ENCODE measurements at regions not wholly inside any gene's neighbourhood (a gene's known extent, or its start where the extent isn't known, plus 50 kb on each side); places are given as distances from the start of the nearest gene placed in this dataset.

DNA sequence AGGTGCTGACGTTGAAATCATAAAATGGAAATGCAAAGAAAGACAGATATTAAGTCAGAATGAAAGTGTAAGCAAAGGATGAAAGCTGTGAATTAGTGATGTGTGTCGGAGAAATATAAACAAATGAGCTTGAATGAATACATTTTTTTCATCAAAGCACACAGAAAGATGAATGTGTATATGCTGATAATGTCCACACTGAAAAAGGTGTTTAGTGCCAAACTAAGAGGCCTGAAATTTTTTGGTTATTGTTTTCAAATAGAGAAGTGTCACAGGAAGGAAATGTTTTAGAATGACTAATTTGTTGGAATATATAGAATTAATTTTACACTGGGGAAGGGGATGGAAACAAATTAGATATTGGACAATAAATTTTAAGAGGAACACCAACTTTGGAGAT is 1217.6 kb downstream of the PCDH18 start:
- DNase-seq: no peak
- Histone ChIP-seq H3K4me1 (no peaks in the 10 kb centered on the region), H3K4me3 (no peak overlapping the region), H3K27me3 (no peaks in the 10 kb centered on the region), H3K9me3 (no peaks in the 10 kb centered on the region), H3K27ac (no peak overlapping the region), H3K36me3 (no peaks in the 10 kb centered on the region)
- intact Hi-C loops (cut with DNase I; ENCODE audit: low total_unique reads): no loop called here
- TF ChIP-seq, protein P1, sequence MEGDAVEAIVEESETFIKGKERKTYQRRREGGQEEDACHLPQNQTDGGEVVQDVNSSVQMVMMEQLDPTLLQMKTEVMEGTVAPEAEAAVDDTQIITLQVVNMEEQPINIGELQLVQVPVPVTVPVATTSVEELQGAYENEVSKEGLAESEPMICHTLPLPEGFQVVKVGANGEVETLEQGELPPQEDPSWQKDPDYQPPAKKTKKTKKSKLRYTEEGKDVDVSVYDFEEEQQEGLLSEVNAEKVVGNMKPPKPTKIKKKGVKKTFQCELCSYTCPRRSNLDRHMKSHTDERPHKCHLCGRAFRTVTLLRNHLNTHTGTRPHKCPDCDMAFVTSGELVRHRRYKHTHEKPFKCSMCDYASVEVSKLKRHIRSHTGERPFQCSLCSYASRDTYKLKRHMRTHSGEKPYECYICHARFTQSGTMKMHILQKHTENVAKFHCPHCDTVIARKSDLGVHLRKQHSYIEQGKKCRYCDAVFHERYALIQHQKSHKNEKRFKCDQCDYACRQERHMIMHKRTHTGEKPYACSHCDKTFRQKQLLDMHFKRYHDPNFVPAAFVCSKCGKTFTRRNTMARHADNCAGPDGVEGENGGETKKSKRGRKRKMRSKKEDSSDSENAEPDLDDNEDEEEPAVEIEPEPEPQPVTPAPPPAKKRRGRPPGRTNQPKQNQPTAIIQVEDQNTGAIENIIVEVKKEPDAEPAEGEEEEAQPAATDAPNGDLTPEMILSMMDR (IDR thresholded peaks at IDR 0.05): no peak
- TF ChIP-seq POLR2A (IDR thresholded peaks at IDR 0.05): no peak

DNA sequence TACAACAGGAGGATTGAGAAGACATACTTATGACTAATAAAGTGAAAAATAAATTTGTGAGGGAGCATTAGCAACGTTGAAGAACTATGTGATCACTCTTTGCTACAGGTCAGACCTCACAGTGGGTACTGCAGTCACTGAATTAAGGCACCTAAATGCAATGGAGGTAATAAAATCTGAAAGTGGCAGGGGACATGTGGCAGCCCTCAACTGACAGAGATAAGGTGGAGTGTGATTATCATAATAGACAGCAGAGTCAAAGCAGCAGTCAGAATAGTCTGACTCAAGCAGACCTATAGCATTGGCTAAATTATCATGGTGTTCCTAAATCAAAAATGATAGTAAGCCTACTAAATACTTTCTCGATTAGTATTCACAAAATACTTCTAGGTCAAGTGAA is 1220.5 kb downstream of the PCDH18 start:
- Histone ChIP-seq H3K27me3 (no peaks in the 10 kb centered on the region), H3K36me3 (no peaks in the 10 kb centered on the region), H3K4me3 (no peak overlapping the region), H3K27ac (no peak overlapping the region), H3K4me1 (no peaks in the 10 kb centered on the region), H3K9me3 (no peaks in the 10 kb centered on the region)
- no peak for DNase-seq
- intact Hi-C loops (cut with DNase I; ENCODE audit: low total_unique reads): no loop called here
- no peak for TF ChIP-seq POLR2A (IDR thresholded peaks at IDR 0.05)
- TF ChIP-seq, protein P1 (IDR thresholded peaks at IDR 0.05): no peak

DNA sequence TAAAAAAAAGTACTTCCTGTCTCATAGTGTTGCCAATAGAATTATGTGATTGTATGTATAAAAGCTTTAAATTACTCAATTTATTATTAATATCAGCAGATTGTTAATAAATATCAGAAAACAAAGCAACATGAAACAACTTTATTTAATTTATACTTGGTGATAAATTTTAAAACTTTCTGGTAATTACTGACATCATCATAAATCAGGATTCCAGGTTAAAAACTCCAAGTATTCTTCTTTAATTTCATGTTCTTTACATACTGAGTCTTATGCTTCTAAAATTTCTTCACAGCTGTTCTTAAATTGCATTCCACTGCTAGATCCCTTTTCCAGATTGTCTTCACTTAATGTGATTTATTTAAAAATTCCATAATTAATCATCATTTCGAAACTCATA is 1224.5 kb downstream of the PCDH18 start:
- H3K4me1 ChIP-seq: no peaks in the 10 kb centered on the region
- no peaks in the 10 kb centered on the region for H3K9me3 ChIP-seq
- H3K36me3 ChIP-seq: no peaks in the 10 kb centered on the region
- H3K27ac ChIP-seq: no peak overlapping the region
- no peak for DNase-seq
- no peaks in the 10 kb centered on the region for H3K27me3 ChIP-seq
- no peak overlapping the region for H3K4me3 ChIP-seq
- intact Hi-C loops (cut with DNase I; ENCODE audit: low total_unique reads): no loop called here
- TF ChIP-seq, protein P1 (IDR thresholded peaks at IDR 0.05): no peak
- no peak for TF ChIP-seq POLR2A (IDR thresholded peaks at IDR 0.05)

DNA sequence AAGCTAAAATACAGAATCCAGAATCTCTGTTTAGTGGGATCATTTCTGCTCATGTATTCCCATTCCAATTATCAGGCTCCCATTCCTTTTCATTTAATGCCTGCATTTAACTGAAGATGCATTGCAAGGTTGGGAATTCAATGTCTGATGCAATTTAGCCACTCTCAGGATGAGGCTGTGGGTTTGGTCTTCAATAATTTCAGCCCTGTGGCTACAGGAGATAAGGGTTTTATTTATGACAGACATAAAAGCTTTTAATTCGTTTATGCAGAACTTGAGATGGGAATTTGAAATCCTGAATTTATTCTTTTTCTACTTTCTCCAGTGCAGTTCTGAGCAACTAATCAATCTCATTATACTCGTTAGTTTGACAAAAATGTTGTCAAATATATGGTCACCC is 1225.9 kb downstream of the PCDH18 start:
- H3K9me3 ChIP-seq: no peaks in the 10 kb centered on the region
- no peak for DNase-seq
- no peaks in the 10 kb centered on the region for H3K27me3 ChIP-seq
- H3K4me1 ChIP-seq: no peaks in the 10 kb centered on the region
- no peak overlapping the region for H3K4me3 ChIP-seq
- intact Hi-C loops (cut with DNase I; ENCODE audit: low total_unique reads): no loop called here
- no peak overlapping the region for H3K27ac ChIP-seq
- H3K36me3 ChIP-seq: no peaks in the 10 kb centered on the region
- TF ChIP-seq POLR2A (IDR thresholded peaks at IDR 0.05): no peak
- TF ChIP-seq, protein P1 (IDR thresholded peaks at IDR 0.05): no peak

DNA sequence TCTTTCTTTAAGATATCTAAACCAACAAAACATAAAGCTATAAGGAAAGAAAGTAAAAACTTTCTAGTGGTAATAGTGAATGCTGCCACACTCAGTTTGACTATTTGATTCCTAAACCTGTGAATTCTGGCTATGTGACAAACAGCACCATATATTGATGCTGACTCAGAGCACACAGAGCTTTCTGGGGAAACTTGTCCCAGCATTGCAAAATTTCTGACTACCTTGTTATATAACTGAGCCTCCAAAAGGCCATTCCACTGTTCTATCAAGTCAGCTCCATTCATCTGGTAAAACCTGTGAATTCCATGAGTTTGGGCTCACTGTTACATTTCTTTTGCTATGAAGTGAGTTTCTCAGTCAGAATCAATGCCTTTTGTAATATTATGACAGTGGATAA is 1229.7 kb downstream of the PCDH18 start:
- no peaks in the 10 kb centered on the region for H3K27me3 ChIP-seq
- DNase-seq: no peak
- H3K4me3 ChIP-seq: no peak overlapping the region
- no peak for TF ChIP-seq POLR2A (IDR thresholded peaks at IDR 0.05)
- TF ChIP-seq, protein P1 (IDR thresholded peaks at IDR 0.05): no peak
- intact Hi-C loops (cut with DNase I; ENCODE audit: low total_unique reads): no loop called here
- H3K4me1 ChIP-seq: no peaks in the 10 kb centered on the region
- no peaks in the 10 kb centered on the region for H3K36me3 ChIP-seq
- H3K9me3 ChIP-seq: no peaks in the 10 kb centered on the region
- H3K27ac ChIP-seq: no peak overlapping the region
